HepG2 (cell line): ENCODE measurements at regions not wholly inside any gene's neighbourhood (a gene's known extent, or its start where the extent isn't known, plus 50 kb on each side); places are given as distances from the start of the nearest gene placed in this dataset.

Experiments
- ATAC-seq: fragments of 200-7000 bp; cut with Tn5 transposase; 3 replicates; pipeline ENCODE4 v1.9.1; 2020; ENCODE audit warnings: mild to moderate bottlenecking, moderate library complexity
- BruUV-seq: library from RNA; stranded (reverse); fragments of 400-500 nt; replicated peaks from 2 replicates; lab custom pipeline; 2021; lab: Mats Ljungman, UMichigan
- CTCF ChIA-PET: fragments of 300-600 bp; formaldehyde crosslinking; extraction: SDS; loops from one replicate; lab custom pipeline; 2021; ENCODE audit warnings: low total read pairs, inconsistent platforms, low intra/inter-chr PET ratio; lab: Yijun Ruan, JAX
- POLR2A ChIA-PET: fragments of 350-600 bp; sonication (Branson Sonifier 250); formaldehyde crosslinking; loops from one replicate; lab custom pipeline; 2020; ENCODE audit warnings: antibody characterized with exemption, inconsistent platforms; lab: Yijun Ruan, JAX
- DNase-seq: peaks from one replicate; pipeline ENCODE4 v3.0.0-alpha.2; 2015; ENCODE audit warnings: low spot score
- FAIRE-seq: peaks from 3 replicates; lab custom pipeline; 2011; peaks lifted over from hg19 to GRCh38; lab: Jason Lieb, UNC
- H2AFZ ChIP-seq: one replicate; pipeline ENCODE4 v1.6.1; 2011; ENCODE audit warnings: low read length, inconsistent platforms
- H3K27ac ChIP-seq: fragments of 300-600 bp; 3 replicates; pipeline ENCODE4 v1.8.0; 2011; ENCODE audit warnings: mixed run types, mild to moderate bottlenecking, mixed read lengths, low read length, inconsistent platforms; ENCODE audit not compliant: insufficient read depth; ENCODE audit errors: extremely low read length
- H3K27me3 ChIP-seq, 2 experiments: fragments of 200-600 bp in 1 of 2; 2 replicates in 1 of 2; 3 replicates in 1 of 2; pipeline versions ENCODE4 v1.6.0 to v1.8.0; 2011; ENCODE audit warnings: low read length in 2 of 2, mild to moderate bottlenecking in 2 of 2, moderate library complexity in 2 of 2, inconsistent platforms in 1 of 2; ENCODE audit not compliant: insufficient read depth in 2 of 2, control insufficient read depth in 1 of 2
- H3K36me3 ChIP-seq, 2 experiments: fragments of 200-600 bp in 1 of 2; replicated peaks in 1 of 2; 2 replicates in 1 of 2; 3 replicates in 1 of 2; pipeline versions ENCODE4 v1.5.1 to v1.8.0; 2011; ENCODE audit warnings: low read length in 2 of 2, inconsistent platforms in 1 of 2; ENCODE audit not compliant: insufficient read depth in 2 of 2, control insufficient read depth in 1 of 2
- H3K4me1 ChIP-seq: 2 replicates; pipeline ENCODE4 v1.5.1; 2012; ENCODE audit warnings: low read length, inconsistent platforms; ENCODE audit not compliant: insufficient read depth
- H3K4me2 ChIP-seq: 2 replicates; pipeline ENCODE4 v1.6.0; 2011; ENCODE audit warnings: low read depth, low read length, inconsistent platforms
- H3K4me3 ChIP-seq, 3 experiments: fragments of 200-600 bp in 1 of 3; sonication (generic), shearing (Covaris generic) in 1 of 3; replicated peaks in 1 of 3; 2 replicates each; pipeline ENCODE4 v1.5.1; 2011 to 2016; ENCODE audit warnings: low read length in 3 of 3, inconsistent platforms in 2 of 3, low read depth in 2 of 3, mild to moderate bottlenecking in 2 of 3, control low read depth in 1 of 3, mixed read lengths in 1 of 3; ENCODE audit not compliant: insufficient read depth in 1 of 3
- H3K79me2 ChIP-seq: one replicate; pipeline ENCODE4 v1.6.1; 2011; ENCODE audit warnings: low read length, inconsistent platforms; ENCODE audit not compliant: insufficient read depth
- H3K9ac ChIP-seq: 2 replicates; pipeline ENCODE4 v1.6.0; 2011; ENCODE audit warnings: mild to moderate bottlenecking, low read depth, low read length, inconsistent platforms; ENCODE audit not compliant: insufficient read depth
- H3K9me3 ChIP-seq: 2 replicates; pipeline ENCODE4 v1.5.1; 2012; ENCODE audit warnings: mild to moderate bottlenecking, low read length
- H4K20me1 ChIP-seq: 2 replicates; pipeline ENCODE4 v1.6.0; 2011; ENCODE audit warnings: inconsistent platforms, mild to moderate bottlenecking, low read length, moderate library complexity; ENCODE audit not compliant: insufficient read depth
- BHLHE40 ChIP-seq: IDR thresholded peaks from 2 replicates; pipeline ENCODE4 v1.6.1; 2011; ENCODE audit warnings: low read length, improper control_type of control experiment
- CEBPB ChIP-seq: IDR thresholded peaks from 2 replicates; pipeline ENCODE4 v1.6.1; 2011; ENCODE audit warnings: low read depth, low read length, improper control_type of control experiment, borderline replicate concordance
- ERF ChIP-seq: IDR thresholded peaks from 2 replicates; pipeline ENCODE4 v1.6.1; 2018; ENCODE audit warnings: missing biosample characterization, missing genetic modification reagents
- KMT2B ChIP-seq: IDR thresholded peaks from 2 replicates; pipeline ENCODE4 v1.6.1; 2016; ENCODE audit warnings: missing genetic modification reagents, missing compliant biosample characterization
- NR2C2 ChIP-seq: sonication (generic); formaldehyde crosslinking; IDR thresholded peaks from 2 replicates; pipeline ENCODE4 v1.4.0; 2020; ENCODE audit warnings: missing genetic modification reagents, mild to moderate bottlenecking, moderate library complexity, borderline replicate concordance
- POLR2AphosphoS5 ChIP-seq: IDR thresholded peaks from 2 replicates; pipeline ENCODE4 v1.6.1; 2012; ENCODE audit warnings: low read depth, low read length
- ZNF382 ChIP-seq: sonication (generic); formaldehyde crosslinking; IDR thresholded peaks from 2 replicates; pipeline ENCODE4 v1.5.0; 2020; ENCODE audit warnings: missing genetic modification reagents, mild to moderate bottlenecking, borderline replicate concordance
- ZNF652 ChIP-seq: IDR thresholded peaks from 2 replicates; pipeline ENCODE4 v1.6.1; 2016; ENCODE audit warnings: low read depth, borderline replicate concordance
- ZNF781 ChIP-seq: sonication (generic); formaldehyde crosslinking; IDR thresholded peaks from 2 replicates; pipeline ENCODE4 v1.5.1; 2020; ENCODE audit warnings: borderline replicate concordance, mild to moderate bottlenecking, missing genetic modification reagents; ENCODE audit errors: not compliant biosample characterization
- ZSCAN22 ChIP-seq: sonication (generic); formaldehyde crosslinking; IDR thresholded peaks from 2 replicates; pipeline ENCODE4 v1.4.0; 2020; ENCODE audit warnings: mild to moderate bottlenecking, missing genetic modification reagents
- WGBS: methylation state at CpG from one replicate; pipeline ENCODE4 v1.1.6; 2017; ENCODE audit warnings: low lambda C conversion rate; 5-methylcytosine and 5-hydroxymethylcytosine counted together
- in situ Hi-C: cut with HindIII; loops from 2 replicates; pipeline ENCODE4 v1.10.0; 2017; ENCODE audit warnings: low pct_unique_long_range_greater_than_20kb; ENCODE audit not compliant: extremely low pct_ligation_motif_present
- intact Hi-C: fragments of 100-400 bp; cut with micrococcal nuclease; formaldehyde crosslinking; loops from one replicate; pipeline ENCODE4 v1.10.0; 2022; ENCODE audit not compliant: unreplicated experiment
- TF ChIP-seq, protein P1 (sequence below): conservative IDR thresholded peaks from 2 replicates; pipeline ENCODE4 v1.6.1; 2018; ENCODE audit warnings: missing genetic modification reagents
- TF ChIP-seq, protein P2 (sequence below): fragments of 450-650 bp; IDR thresholded peaks from 2 replicates; pipeline ENCODE4 v1.6.1; 2016

DNA sequence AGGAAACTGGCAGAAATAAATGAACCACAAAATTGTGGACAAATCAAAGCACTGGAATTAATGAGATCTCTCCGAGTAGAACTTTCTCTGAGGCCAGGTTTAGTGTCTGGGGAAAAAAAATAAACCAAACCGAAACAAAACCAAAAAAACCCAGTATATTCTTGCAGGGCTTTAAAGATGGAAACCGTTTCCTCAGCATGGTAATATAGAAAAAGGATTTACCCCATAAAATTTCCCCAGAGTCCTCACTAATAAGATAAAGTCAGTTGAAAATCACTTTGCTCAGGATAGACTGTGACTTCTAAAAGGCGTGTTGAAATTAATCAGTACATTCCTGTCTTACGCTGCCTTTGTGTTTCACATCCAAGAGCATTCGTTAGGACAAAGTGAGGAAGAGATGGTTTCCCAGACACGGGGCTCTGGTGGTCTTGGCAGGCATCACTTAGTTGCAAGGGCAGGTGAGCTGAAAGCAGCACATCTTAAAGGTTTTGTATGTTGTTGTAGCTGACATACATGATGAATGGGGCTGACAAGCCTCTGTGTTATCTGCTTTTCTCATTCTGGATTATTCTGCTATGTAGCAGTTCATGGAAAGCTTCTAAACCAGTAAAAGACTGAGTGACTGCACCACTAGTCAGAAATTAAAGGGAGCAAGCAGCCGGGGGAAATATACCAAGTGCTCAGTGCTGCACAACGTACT, 85.2 kb upstream of the PRL start:
- no peak overlapping the region for H3K4me3 ChIP-seq
- H3K79me2 ChIP-seq: no peaks in the 10 kb centered on the region
- in situ Hi-C loops (no loop called here), intact Hi-C loops (no loop called here)
- no peak overlapping the region for H3K9ac ChIP-seq
- DNase-seq (no peak), FAIRE-seq (no peak), ATAC-seq (no peak)
- TF ChIP-seq, protein P1, sequence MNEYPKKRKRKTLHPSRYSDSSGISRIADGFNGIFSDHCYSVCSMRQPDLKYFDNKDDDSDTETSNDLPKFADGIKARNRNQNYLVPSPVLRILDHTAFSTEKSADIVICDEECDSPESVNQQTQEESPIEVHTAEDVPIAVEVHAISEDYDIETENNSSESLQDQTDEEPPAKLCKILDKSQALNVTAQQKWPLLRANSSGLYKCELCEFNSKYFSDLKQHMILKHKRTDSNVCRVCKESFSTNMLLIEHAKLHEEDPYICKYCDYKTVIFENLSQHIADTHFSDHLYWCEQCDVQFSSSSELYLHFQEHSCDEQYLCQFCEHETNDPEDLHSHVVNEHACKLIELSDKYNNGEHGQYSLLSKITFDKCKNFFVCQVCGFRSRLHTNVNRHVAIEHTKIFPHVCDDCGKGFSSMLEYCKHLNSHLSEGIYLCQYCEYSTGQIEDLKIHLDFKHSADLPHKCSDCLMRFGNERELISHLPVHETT (CRISPR knock-in tag): no peak
- no peak for TF ChIP-seq POLR2AphosphoS5
- TF ChIP-seq ZSCAN22: no peak
- TF ChIP-seq CEBPB: no peak
- no peak for TF ChIP-seq NR2C2 (CRISPR knock-in tag)
- no TSS peak for BruUV-seq
- no peak overlapping the region for H2AFZ ChIP-seq
- H3K27ac ChIP-seq: no peak overlapping the region
- peaks cover 76% of the 10 kb centered on the region for H3K9me3 ChIP-seq
- no peak overlapping the region for H3K4me2 ChIP-seq
- H4K20me1 ChIP-seq: no peaks in the 10 kb centered on the region
- ChIA-PET CTCF (no interaction called here), POLR2A (no interaction called here)
- H3K36me3 ChIP-seq: no peaks in the 10 kb centered on the region
- no peaks in the 10 kb centered on the region for H3K4me1 ChIP-seq
- no peaks in the 10 kb centered on the region for H3K27me3 ChIP-seq
- WGBS: 11% methylated on average over 9 of the region's 9 CpGs

DNA sequence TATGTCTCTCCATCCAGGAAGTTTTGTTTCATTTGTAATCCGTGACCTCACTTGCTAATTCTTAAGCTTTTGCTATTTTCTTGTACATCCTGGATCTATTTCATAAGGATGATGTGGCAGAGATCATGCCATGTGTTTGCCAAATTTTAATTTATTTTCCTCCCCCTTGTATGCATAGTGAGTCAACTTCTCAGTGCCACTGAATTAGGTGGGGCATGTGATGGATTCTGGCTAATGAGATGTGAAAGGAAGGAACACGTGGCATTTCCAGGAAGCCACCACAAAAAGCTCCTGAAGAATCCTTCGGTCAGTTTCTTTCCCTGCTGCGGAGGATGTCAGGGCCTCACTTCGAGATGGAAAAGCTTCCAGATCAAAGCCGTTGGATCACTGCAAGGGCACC, 86.2 kb upstream of the PRL start:
- no TSS peak for BruUV-seq
- Histone ChIP-seq H3K9me3 (peaks cover 86% of the 10 kb centered on the region), H3K9ac (no peak overlapping the region), H3K27ac (no peak overlapping the region), H3K36me3 (no peaks in the 10 kb centered on the region), H3K27me3 (no peaks in the 10 kb centered on the region), H3K4me2 (no peak overlapping the region), H4K20me1 (no peaks in the 10 kb centered on the region), H3K4me3 (no peak overlapping the region), H2AFZ (no peak overlapping the region), H3K79me2 (no peaks in the 10 kb centered on the region), H3K4me1 (no peaks in the 10 kb centered on the region)
- intact Hi-C loops: no loop called here
- no peak for DNase-seq
- ATAC-seq: no peak
- 35% methylated on average over 6 of the region's 6 CpGs for WGBS
- POLR2A ChIA-PET: no interaction called here
- in situ Hi-C loops: no loop called here
- TF ChIP-seq, protein P2, sequence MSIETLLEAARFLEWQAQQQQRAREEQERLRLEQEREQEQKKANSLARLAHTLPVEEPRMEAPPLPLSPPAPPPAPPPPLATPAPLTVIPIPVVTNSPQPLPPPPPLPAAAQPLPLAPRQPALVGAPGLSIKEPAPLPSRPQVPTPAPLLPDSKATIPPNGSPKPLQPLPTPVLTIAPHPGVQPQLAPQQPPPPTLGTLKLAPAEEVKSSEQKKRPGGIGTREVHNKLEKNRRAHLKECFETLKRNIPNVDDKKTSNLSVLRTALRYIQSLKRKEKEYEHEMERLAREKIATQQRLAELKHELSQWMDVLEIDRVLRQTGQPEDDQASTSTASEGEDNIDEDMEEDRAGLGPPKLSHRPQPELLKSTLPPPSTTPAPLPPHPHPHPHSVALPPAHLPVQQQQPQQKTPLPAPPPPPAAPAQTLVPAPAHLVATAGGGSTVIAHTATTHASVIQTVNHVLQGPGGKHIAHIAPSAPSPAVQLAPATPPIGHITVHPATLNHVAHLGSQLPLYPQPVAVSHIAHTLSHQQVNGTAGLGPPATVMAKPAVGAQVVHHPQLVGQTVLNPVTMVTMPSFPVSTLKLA: peak; percentile 64
- TF ChIP-seq KMT2B (CRISPR knock-in tag) (no peak), ERF (CRISPR knock-in tag) (no peak), BHLHE40 (no peak), ZNF781 (CRISPR knock-in tag) (no peak), ZNF652 (CRISPR knock-in tag) (no peak), ZNF382 (CRISPR knock-in tag) (no peak)
- CTCF ChIA-PET: no interaction called here
- FAIRE-seq: no peak
